ENCODE measurements at regions not wholly inside any gene's neighbourhood (a gene's known extent, or its start where the extent isn't known, plus 50 kb on each side); places are given as distances from the start of the nearest gene placed in this dataset.

DNA sequence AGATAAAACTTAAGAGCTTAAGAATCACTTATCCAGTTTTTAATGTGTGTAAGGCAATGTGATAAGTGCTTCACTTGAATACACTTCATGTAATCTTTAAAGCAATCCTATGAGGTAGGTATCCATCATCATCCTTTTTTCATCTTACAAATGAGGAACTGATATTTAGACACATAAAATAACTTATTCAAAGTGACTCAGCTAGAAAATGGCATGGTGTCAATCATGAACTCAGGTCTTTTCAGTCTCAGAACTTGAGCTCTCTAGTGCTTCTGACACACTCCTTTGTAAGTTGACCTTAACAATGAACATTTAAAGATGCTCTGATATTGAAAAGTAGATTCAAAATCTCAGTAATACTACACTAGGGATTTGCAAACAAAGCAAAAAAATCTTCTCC is 224.8 kb upstream of the TEX13C start:
- TF ChIP-seq OSR1 (CRISPR knock-in tag; IDR thresholded peaks at IDR 0.05), result no peak
- TF ChIP-seq, protein P1, sequence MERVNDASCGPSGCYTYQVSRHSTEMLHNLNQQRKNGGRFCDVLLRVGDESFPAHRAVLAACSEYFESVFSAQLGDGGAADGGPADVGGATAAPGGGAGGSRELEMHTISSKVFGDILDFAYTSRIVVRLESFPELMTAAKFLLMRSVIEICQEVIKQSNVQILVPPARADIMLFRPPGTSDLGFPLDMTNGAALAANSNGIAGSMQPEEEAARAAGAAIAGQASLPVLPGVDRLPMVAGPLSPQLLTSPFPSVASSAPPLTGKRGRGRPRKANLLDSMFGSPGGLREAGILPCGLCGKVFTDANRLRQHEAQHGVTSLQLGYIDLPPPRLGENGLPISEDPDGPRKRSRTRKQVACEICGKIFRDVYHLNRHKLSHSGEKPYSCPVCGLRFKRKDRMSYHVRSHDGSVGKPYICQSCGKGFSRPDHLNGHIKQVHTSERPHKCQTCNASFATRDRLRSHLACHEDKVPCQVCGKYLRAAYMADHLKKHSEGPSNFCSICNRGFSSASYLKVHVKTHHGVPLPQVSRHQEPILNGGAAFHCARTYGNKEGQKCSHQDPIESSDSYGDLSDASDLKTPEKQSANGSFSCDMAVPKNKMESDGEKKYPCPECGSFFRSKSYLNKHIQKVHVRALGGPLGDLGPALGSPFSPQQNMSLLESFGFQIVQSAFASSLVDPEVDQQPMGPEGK (CRISPR knock-in tag; IDR thresholded peaks at IDR 0.05; ENCODE audit: borderline replicate concordance), result no peak
- TF ChIP-seq GLIS3 (CRISPR knock-in tag; IDR thresholded peaks at IDR 0.05), result no peak
- no peak for TF ChIP-seq ZFP30 (CRISPR knock-in tag; IDR thresholded peaks at IDR 0.05)
- no peak for TF ChIP-seq PPARA (CRISPR knock-in tag; IDR thresholded peaks at IDR 0.05; ENCODE audit: borderline replicate concordance)
- no peak for ATAC-seq

DNA sequence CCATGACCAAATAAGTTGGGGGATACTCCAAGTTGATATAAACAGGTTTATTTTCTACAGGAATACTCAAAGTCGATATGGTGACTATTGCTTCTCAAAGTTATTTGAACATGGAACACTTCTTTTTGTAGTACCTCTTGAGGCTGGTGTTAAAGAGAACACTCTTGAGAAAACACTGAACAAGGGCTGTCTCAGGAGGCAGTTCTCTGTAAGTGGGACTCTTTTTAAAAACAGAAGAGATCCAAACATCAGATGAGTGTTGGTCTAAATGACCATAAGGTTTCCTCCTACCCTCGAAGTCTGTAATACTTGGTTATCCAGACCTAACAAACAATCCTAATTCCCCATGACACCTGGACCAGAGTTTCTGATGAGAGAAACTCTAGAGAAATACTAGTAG is 223.2 kb upstream of the TEX13C start:
- ATAC-seq, result no peak
- TF ChIP-seq TOX (CRISPR knock-in tag; IDR thresholded peaks at IDR 0.05; ENCODE audit: borderline replicate concordance), result no peak
- TF ChIP-seq ISL1 (CRISPR knock-in tag; IDR thresholded peaks at IDR 0.05), result no peak
- no peak for TF ChIP-seq ZNF565 (CRISPR knock-in tag; conservative IDR thresholded peaks at IDR 0.05; ENCODE audit: low read depth)
- TF ChIP-seq, protein P2, sequence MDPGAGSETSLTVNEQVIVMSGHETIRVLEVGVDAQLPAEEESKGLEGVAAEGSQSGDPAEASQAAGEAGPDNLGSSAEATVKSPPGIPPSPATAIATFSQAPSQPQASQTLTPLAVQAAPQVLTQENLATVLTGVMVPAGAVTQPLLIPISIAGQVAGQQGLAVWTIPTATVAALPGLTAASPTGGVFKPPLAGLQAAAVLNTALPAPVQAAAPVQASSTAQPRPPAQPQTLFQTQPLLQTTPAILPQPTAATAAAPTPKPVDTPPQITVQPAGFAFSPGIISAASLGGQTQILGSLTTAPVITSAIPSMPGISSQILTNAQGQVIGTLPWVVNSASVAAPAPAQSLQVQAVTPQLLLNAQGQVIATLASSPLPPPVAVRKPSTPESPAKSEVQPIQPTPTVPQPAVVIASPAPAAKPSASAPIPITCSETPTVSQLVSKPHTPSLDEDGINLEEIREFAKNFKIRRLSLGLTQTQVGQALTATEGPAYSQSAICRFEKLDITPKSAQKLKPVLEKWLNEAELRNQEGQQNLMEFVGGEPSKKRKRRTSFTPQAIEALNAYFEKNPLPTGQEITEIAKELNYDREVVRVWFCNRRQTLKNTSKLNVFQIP (CRISPR knock-in tag; IDR thresholded peaks at IDR 0.05; ENCODE audit: borderline replicate concordance, low read depth), result no peak
- no peak for TF ChIP-seq PPARA (CRISPR knock-in tag; IDR thresholded peaks at IDR 0.05; ENCODE audit: borderline replicate concordance)
- no peak for TF ChIP-seq OSR1 (CRISPR knock-in tag; IDR thresholded peaks at IDR 0.05)
- no peak for TF ChIP-seq ARNTL (CRISPR knock-in tag; IDR thresholded peaks at IDR 0.05; ENCODE audit: borderline replicate concordance, low read depth)
- TF ChIP-seq, protein P3, sequence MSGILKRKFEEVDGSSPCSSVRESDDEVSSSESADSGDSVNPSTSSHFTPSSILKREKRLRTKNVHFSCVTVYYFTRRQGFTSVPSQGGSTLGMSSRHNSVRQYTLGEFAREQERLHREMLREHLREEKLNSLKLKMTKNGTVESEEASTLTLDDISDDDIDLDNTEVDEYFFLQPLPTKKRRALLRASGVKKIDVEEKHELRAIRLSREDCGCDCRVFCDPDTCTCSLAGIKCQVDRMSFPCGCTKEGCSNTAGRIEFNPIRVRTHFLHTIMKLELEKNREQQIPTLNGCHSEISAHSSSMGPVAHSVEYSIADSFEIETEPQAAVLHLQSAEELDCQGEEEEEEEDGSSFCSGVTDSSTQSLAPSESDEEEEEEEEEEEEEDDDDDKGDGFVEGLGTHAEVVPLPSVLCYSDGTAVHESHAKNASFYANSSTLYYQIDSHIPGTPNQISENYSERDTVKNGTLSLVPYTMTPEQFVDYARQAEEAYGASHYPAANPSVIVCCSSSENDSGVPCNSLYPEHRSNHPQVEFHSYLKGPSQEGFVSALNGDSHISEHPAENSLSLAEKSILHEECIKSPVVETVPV (CRISPR knock-in tag; IDR thresholded peaks at IDR 0.05), result no peak
- no peak for TF ChIP-seq ZFP3 (CRISPR knock-in tag; IDR thresholded peaks at IDR 0.05)
- no peak for TF ChIP-seq BACH2 (CRISPR knock-in tag; IDR thresholded peaks at IDR 0.05; ENCODE audit: borderline replicate concordance)
- TF ChIP-seq ZNF70 (CRISPR knock-in tag; IDR thresholded peaks at IDR 0.05), result no peak

DNA sequence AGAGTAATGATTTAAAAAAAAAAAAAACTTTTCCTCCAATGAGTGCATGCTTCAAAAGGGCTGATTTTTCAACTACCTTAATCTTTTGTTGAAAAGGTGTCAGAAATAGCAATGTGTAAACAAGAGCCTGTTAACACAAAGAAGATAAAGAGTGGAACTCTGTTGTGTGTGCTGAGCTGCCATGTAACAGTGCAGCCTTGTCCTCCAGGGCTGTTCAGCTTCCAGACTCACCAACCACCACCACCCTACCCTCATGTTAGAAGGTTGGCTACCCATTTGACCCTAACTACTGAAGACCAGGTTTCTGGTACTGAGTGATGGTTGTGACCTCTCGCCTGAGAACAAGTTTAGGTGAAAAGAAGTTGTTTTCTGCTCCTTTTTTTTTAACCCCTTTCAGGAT is 222.8 kb upstream of the TEX13C start:
- no peak for ATAC-seq
- TF ChIP-seq SNAI2 (CRISPR knock-in tag; IDR thresholded peaks at IDR 0.05), result no peak
- no peak for TF ChIP-seq CSDC2 (CRISPR knock-in tag; IDR thresholded peaks at IDR 0.05)

DNA sequence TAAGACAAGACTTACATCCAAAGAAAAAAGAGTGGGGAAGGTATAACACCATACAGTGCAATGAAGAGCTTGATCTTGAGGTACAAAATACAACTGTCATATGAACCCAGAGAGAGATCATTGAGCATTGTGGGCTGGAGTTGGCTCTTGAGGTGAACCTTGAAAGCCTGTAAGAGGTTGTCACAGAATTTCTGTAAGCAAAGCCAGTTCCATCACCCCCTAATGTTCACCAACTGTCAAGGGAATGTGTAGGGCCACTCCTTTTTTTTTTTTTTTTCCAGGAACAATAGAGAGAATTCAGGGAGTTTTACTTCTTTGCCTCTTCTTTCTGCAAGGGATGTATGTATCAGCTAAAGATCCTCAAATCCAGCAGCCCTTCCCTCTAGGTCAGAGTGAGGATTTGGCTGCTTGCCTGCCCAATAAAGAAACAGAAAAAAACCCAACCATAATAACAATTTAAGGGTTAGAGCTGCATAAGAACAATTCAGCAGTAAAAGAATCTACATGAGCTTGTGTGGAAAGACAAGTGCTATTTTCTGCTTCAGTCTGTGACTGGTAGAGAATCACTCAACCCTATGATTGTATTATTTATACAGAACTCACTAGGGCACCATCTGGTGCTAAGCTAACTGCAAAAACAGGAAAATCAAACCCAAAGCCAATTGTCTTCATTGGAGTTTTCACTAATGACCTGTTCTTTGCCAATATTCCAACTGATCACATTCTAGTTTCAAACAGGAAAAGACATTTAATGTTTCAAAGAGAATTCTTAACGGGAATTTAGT is 217.5 kb upstream of the TEX13C start:
- TF ChIP-seq TCF4 (CRISPR knock-in tag; IDR thresholded peaks at IDR 0.05; ENCODE audit: borderline replicate concordance) (no peak), PPARA (CRISPR knock-in tag; IDR thresholded peaks at IDR 0.05; ENCODE audit: borderline replicate concordance) (no peak), ZC3H10 (CRISPR knock-in tag; IDR thresholded peaks at IDR 0.05) (no peak), RARB (CRISPR knock-in tag; IDR thresholded peaks at IDR 0.05) (no peak), GLIS3 (CRISPR knock-in tag; IDR thresholded peaks at IDR 0.05) (no peak), SNAI2 (CRISPR knock-in tag; IDR thresholded peaks at IDR 0.05) (no peak), OSR1 (CRISPR knock-in tag; IDR thresholded peaks at IDR 0.05) (no peak), ARNTL (CRISPR knock-in tag; IDR thresholded peaks at IDR 0.05; ENCODE audit: borderline replicate concordance, low read depth) (no peak), BACH2 (CRISPR knock-in tag; IDR thresholded peaks at IDR 0.05; ENCODE audit: borderline replicate concordance) (no peak), ZNF565 (CRISPR knock-in tag; conservative IDR thresholded peaks at IDR 0.05; ENCODE audit: low read depth) (no peak)

DNA sequence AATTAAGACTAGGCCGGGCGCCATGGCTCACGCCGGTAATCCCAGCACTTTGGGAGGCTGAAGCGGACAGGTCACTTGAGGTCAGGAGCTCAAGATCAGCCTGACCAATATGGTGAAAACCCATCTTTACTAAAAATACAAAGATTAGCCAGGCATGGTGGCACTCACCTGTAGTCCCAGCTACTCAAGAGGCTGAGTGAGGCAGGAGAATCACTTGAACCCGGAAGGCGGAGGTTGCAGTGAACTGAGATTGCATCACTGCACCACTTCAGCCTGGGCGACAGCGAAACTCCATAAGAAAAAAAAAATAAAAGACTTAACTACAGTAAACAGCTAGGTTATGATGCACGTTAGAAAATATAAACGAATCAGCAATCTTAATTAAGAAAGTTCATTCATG is 216.0 kb upstream of the TEX13C start:
- TF ChIP-seq ZNF70 (CRISPR knock-in tag; IDR thresholded peaks at IDR 0.05) (no peak), ZNF565 (CRISPR knock-in tag; conservative IDR thresholded peaks at IDR 0.05; ENCODE audit: low read depth) (no peak), PPARA (CRISPR knock-in tag; IDR thresholded peaks at IDR 0.05; ENCODE audit: borderline replicate concordance) (no peak), OSR1 (CRISPR knock-in tag; IDR thresholded peaks at IDR 0.05) (no peak), ZFP30 (CRISPR knock-in tag; IDR thresholded peaks at IDR 0.05) (no peak), BACH2 (CRISPR knock-in tag; IDR thresholded peaks at IDR 0.05; ENCODE audit: borderline replicate concordance) (no peak), ESRRG (CRISPR knock-in tag; IDR thresholded peaks at IDR 0.05) (no peak)
- TF ChIP-seq, protein P2 (CRISPR knock-in tag; IDR thresholded peaks at IDR 0.05; ENCODE audit: borderline replicate concordance, low read depth), result no peak
- TF ChIP-seq, protein P4, sequence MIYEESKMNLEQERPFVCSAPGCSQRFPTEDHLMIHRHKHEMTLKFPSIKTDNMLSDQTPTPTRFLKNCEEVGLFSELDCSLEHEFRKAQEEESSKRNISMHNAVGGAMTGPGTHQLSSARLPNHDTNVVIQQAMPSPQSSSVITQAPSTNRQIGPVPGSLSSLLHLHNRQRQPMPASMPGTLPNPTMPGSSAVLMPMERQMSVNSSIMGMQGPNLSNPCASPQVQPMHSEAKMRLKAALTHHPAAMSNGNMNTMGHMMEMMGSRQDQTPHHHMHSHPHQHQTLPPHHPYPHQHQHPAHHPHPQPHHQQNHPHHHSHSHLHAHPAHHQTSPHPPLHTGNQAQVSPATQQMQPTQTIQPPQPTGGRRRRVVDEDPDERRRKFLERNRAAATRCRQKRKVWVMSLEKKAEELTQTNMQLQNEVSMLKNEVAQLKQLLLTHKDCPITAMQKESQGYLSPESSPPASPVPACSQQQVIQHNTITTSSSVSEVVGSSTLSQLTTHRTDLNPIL (CRISPR knock-in tag; IDR thresholded peaks at IDR 0.05; ENCODE audit: low read depth), result no peak
- ATAC-seq, result no peak

More for the DNA sequence above, 217.5 kb upstream of the TEX13C start:
- no peak for ATAC-seq

All from SK-N-SH treated with all-trans-retinoic acid at 6 μM for 48 hours (cell line).